ENCODE measurements at regions not wholly inside any gene's neighbourhood (a gene's known extent, or its start where the extent isn't known, plus 50 kb on each side); places are given as distances from the start of the nearest gene placed in this dataset.

DNA sequence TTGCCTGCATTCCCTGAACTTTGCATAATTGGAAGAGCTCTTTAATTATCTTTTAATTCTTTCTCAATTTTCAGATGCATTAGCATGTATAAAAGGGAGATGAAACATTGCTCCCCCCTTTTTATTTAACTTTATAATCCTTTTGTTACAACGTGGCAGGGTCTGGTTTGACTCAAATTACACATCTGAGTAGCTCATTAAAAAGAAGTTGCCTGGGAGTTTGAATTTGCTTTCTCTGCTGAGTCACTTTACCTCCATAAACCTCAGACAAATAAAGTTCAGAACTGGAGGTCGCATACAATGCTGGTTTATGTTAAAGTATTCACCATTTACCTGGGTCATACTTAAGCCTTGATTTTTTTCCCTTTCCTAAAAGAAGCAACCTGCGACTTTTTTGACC, 495.2 kb downstream of the PREX1 start:
- TF ChIP-seq, protein P1, sequence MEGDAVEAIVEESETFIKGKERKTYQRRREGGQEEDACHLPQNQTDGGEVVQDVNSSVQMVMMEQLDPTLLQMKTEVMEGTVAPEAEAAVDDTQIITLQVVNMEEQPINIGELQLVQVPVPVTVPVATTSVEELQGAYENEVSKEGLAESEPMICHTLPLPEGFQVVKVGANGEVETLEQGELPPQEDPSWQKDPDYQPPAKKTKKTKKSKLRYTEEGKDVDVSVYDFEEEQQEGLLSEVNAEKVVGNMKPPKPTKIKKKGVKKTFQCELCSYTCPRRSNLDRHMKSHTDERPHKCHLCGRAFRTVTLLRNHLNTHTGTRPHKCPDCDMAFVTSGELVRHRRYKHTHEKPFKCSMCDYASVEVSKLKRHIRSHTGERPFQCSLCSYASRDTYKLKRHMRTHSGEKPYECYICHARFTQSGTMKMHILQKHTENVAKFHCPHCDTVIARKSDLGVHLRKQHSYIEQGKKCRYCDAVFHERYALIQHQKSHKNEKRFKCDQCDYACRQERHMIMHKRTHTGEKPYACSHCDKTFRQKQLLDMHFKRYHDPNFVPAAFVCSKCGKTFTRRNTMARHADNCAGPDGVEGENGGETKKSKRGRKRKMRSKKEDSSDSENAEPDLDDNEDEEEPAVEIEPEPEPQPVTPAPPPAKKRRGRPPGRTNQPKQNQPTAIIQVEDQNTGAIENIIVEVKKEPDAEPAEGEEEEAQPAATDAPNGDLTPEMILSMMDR (IDR thresholded peaks at IDR 0.05; ENCODE audit: low read depth, low read length) = no peak
- no peak for TF ChIP-seq POLR2A (IDR thresholded peaks at IDR 0.05; ENCODE audit: extremely low read depth, insufficient read length)
